Ishikawa (cell line): ENCODE measurements at regions not wholly inside any gene's neighbourhood (a gene's known extent, or its start where the extent isn't known, plus 50 kb on each side); places are given as distances from the start of the nearest gene placed in this dataset.

Experiments
- CEBPB ChIP-seq: IDR thresholded peaks from 2 replicates; pipeline ENCODE4 v1.6.1; 2012
- EP300 ChIP-seq: IDR thresholded peaks from 2 replicates; pipeline ENCODE4 v1.6.1; 2012; ENCODE audit warnings: borderline replicate concordance
- FOXM1 ChIP-seq: IDR thresholded peaks from 2 replicates; pipeline ENCODE4 v1.6.1; 2012; ENCODE audit warnings: low read depth, borderline replicate concordance
- RAD21 ChIP-seq: IDR thresholded peaks from 2 replicates; pipeline ENCODE4 v1.6.1; 2012; ENCODE audit warnings: low read depth
- REST ChIP-seq: IDR thresholded peaks from 2 replicates; pipeline ENCODE4 v1.6.1; 2012; ENCODE audit warnings: low read depth, mild to moderate bottlenecking
- TAF1 ChIP-seq: IDR thresholded peaks from 2 replicates; pipeline ENCODE4 v1.6.1; 2012; ENCODE audit warnings: low read depth, mild to moderate bottlenecking
- TCF12 ChIP-seq: IDR thresholded peaks from 2 replicates; pipeline ENCODE4 v1.6.1; 2012; ENCODE audit warnings: low read depth
- YY1 ChIP-seq: IDR thresholded peaks from 2 replicates; pipeline ENCODE4 v1.6.1; 2012; ENCODE audit warnings: low read depth

GRCh38 chr3:116785226-116785625 is 75.6 kb downstream of the TUSC7 start:
- no peak for TF ChIP-seq RAD21
- no peak for TF ChIP-seq CEBPB
- TF ChIP-seq YY1, result no peak
- TF ChIP-seq EP300, result no peak
- TF ChIP-seq REST, result no peak
- TF ChIP-seq TAF1, result no peak
- TF ChIP-seq TCF12, result no peak
- TF ChIP-seq FOXM1, result no peak
